GM12874 (cell line): ENCODE measurements at regions not wholly inside any gene's neighbourhood (a gene's known extent, or its start where the extent isn't known, plus 50 kb on each side); places are given as distances from the start of the nearest gene placed in this dataset.

Experiments used
- CTCF ChIP-seq: IDR thresholded peaks from 2 replicates; pipeline ENCODE4 v1.5.1; 2011; ENCODE audit warnings: low read depth, mild to moderate bottlenecking, control low read depth, low read length, moderate library complexity; ENCODE audit not compliant: insufficient read depth

- no peak for TF ChIP-seq CTCF
These were observed 687.9 kb upstream of the CITED2 start for GRCh38 chr6:140062043-140063020.

- TF ChIP-seq CTCF, result no peak
These were observed 686.9 kb upstream of the CITED2 start for GRCh38 chr6:140061110-140062042.

DNA sequence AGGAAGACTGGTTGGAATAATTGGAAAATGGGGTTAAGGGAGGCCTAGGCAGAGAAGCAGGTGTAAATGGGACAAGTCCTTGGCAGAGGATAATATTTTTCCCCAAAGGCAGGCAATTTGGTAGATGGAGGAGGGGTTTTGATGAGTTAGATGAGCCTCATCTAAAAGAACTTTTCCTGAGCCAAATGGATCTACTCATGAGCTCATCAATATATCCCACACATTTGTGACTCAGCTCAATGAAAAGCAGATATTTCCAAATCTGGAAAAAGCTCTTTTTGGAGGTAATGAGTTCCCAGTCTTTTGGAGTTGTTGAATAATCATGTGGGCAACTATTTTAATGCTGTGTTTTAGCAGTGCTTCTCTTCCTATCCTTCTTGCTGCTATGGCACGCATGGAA is 685.5 kb upstream of the CITED2 start:
- TF ChIP-seq CTCF, result no peak

DNA sequence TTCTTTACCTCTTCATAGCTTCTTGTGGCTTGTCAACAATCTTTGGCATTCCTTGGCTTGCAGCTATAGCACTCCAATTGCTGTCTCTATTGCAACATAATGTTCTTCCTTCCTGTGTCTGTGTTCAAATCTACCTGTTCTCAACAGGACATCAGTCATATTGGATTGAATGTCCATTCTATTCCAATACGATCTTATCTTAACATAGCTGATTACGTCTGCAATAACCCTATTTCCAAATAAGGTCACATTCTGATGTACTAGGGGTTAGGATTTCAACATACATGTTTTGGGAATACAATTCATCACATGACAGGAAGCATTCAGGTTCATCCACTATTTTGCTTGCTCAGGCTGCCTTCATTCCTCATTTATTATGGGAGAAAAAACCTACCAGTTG is 684.4 kb upstream of the CITED2 start:
- no peak for TF ChIP-seq CTCF

DNA sequence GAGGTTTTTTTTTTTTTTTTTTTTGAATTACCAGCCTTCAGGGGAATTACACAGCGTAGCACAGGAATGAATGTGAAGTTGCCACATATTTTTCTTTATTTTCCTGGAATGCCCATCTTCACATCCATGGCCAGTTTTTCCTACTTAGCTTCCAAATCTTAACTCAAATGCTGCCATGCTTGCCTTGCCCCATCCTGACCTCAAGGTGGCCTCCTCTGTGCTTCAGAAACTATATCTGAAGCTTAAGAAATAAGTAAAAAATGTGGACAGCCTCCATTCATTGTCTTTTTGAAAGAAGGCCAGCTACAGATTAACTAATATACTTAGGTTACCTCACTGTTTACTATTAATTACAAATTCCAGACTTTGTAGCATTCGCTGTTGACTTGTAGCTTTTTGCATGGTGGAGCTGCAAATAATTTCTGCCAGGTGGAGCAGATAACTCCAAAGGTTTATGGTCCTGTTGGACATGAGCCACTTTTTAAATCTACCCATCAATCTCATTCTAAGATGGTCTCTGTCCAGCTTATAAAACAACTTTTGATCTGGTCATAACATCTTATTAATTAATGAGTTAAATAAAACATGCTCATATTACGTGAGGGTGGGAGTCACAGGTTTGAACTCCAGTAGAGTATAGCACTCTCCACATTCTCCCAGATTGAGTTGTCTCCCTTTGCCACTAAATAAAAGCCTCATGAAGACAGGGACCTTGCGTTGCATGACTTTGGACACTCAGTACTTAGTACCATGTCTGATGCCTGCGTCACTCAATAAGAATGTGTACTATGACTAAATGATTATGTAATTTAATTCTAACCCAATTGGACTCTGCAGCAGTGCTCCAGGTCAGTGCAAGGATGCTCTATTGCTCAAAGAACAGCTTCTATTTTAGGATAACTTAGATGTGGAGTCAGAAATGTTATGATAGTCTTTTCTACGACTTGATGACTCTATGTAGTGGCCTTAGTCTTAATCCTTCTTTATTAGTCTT is 678.6 kb upstream of the CITED2 start:
- TF ChIP-seq CTCF, result peak; percentile 26; the same call in 1 of the 2 replicates

- no peak for TF ChIP-seq CTCF
These were observed 677.4 kb upstream of the CITED2 start for GRCh38 chr6:140051521-140052512.
